Progenitor cell of endocrine pancreas (in vitro differentiated cells): ENCODE measurements at regions not wholly inside any gene's neighbourhood (a gene's known extent, or its start where the extent isn't known, plus 50 kb on each side); places are given as distances from the start of the nearest gene placed in this dataset.

Experiments
- DNase-seq: peaks from one replicate; pipeline ENCODE4 v3.0.0; 2021; ENCODE audit warnings: low spot score; ENCODE audit not compliant: unreplicated experiment
- H3K27ac Mint-ChIP-seq: 2 replicates; pipeline ENCODE4 v1.8.0; 2021; ENCODE audit warnings: mild to moderate bottlenecking, moderate library complexity, mixed read lengths
- H3K27me3 Mint-ChIP-seq: 2 replicates; pipeline ENCODE4 v1.8.0; 2021; ENCODE audit warnings: mixed read lengths
- H3K36me3 Mint-ChIP-seq: 2 replicates; pipeline ENCODE4 v1.8.0; 2022; ENCODE audit warnings: mixed read lengths; ENCODE audit not compliant: insufficient read depth
- H3K4me1 Mint-ChIP-seq: 2 replicates; pipeline ENCODE4 v1.8.0; 2021; ENCODE audit warnings: low read depth, mixed read lengths
- H3K4me3 Mint-ChIP-seq: 2 replicates; pipeline ENCODE4 v1.8.0; 2021; ENCODE audit warnings: low read depth, mild to moderate bottlenecking, moderate library complexity, mixed read lengths
- H3K9me3 Mint-ChIP-seq: 2 replicates; pipeline ENCODE4 v1.8.0; 2021; ENCODE audit warnings: low read depth, mixed read lengths
- CTCF ChIP-seq: fragments of 200-600 bp; sonication (generic); IDR thresholded peaks from one replicate; pipeline ENCODE4 v1.5.0; 2021; ENCODE audit warnings: antibody characterized with exemption, mild to moderate bottlenecking; ENCODE audit not compliant: unreplicated experiment

- DNase-seq: no peak
- Mint-ChIP-seq H3K27ac (no peak overlapping the region), H3K9me3 (no peaks in the 10 kb centered on the region), H3K4me1 (peaks cover 2% of the 10 kb centered on the region), H3K4me3 (no peak overlapping the region), H3K27me3 (no peaks in the 10 kb centered on the region), H3K36me3 (no peaks in the 10 kb centered on the region)
- TF ChIP-seq CTCF: no peak
These were observed 222.0 kb upstream of the CPNE8 start for GRCh38 chr12:39127401-39127800.

- Mint-ChIP-seq H3K9me3 (peaks cover 7% of the 10 kb centered on the region), H3K27me3 (no peaks in the 10 kb centered on the region), H3K4me3 (no peak overlapping the region), H3K4me1 (peaks cover 2% of the 10 kb centered on the region), H3K27ac (no peak overlapping the region), H3K36me3 (no peaks in the 10 kb centered on the region)
- TF ChIP-seq CTCF: no peak
- no peak for DNase-seq
These were observed 220.2 kb upstream of the CPNE8 start for GRCh38 chr12:39125566-39125965.

- no peaks in the 10 kb centered on the region for H3K27me3 Mint-ChIP-seq
- no peak for TF ChIP-seq CTCF
These were observed 219.4 kb upstream of the CPNE8 start for GRCh38 chr12:39124768-39125167.

GRCh38 chr12:39123580-39124253, 218.3 kb upstream of the CPNE8 start:
- H3K4me3 Mint-ChIP-seq: no peak overlapping the region
- H3K27me3 Mint-ChIP-seq: no peaks in the 10 kb centered on the region
- no peak overlapping the region for H3K27ac Mint-ChIP-seq
- no peak for DNase-seq
- no peak for TF ChIP-seq CTCF
- H3K36me3 Mint-ChIP-seq: no peaks in the 10 kb centered on the region
- H3K9me3 Mint-ChIP-seq: peaks cover 7% of the 10 kb centered on the region
- H3K4me1 Mint-ChIP-seq: peaks cover 2% of the 10 kb centered on the region

More at GRCh38 chr12:39124768-39125167, 219.4 kb upstream of the CPNE8 start:
- H3K9me3 Mint-ChIP-seq: peaks cover 7% of the 10 kb centered on the region
- DNase-seq: no peak
- peaks cover 2% of the 10 kb centered on the region for H3K4me1 Mint-ChIP-seq
- no peak overlapping the region for H3K27ac Mint-ChIP-seq
- no peak overlapping the region for H3K4me3 Mint-ChIP-seq
- no peaks in the 10 kb centered on the region for H3K36me3 Mint-ChIP-seq

GRCh38 chr12:39122562-39123204, 217.3 kb upstream of the CPNE8 start:
- Mint-ChIP-seq H3K27me3 (no peaks in the 10 kb centered on the region), H3K4me1 (peaks cover 2% of the 10 kb centered on the region), H3K9me3 (peaks cover 7% of the 10 kb centered on the region), H3K36me3 (no peaks in the 10 kb centered on the region), H3K27ac (peak overlapping the region; percentile 60), H3K4me3 (no peak overlapping the region)
- TF ChIP-seq CTCF: no peak
- DNase-seq: no peak
